CD4-positive, alpha-beta T cell treated with Interleukin-15 for 1 hour (primary cell): ENCODE measurements at regions not wholly inside any gene's neighbourhood (a gene's known extent, or its start where the extent isn't known, plus 50 kb on each side); places are given as distances from the start of the nearest gene placed in this dataset.

Experiments
- DNase-seq: peaks from one replicate; pipeline ENCODE4 v3.0.0-alpha.2; 2020

DNA sequence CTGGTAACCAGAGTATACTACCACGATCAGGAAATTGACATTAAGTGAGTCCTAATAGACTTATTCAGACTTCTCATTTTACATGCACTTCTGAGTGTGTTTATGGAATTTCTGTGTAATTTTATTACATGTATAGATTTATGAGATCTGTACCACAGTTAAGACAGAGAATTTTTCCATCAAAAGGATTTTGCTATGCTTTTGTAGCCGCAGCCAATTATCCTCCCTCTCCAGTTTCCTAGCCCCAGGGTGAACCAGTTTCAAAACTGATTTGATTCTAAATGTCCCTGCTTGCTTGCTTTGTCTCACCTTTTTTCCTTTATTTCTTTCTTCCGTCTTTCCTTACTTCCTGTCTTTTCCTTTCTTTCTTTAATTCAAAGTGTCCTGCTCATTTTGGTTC is 661.2 kb upstream of the BCHE start:
- no peak for DNase-seq

DNA sequence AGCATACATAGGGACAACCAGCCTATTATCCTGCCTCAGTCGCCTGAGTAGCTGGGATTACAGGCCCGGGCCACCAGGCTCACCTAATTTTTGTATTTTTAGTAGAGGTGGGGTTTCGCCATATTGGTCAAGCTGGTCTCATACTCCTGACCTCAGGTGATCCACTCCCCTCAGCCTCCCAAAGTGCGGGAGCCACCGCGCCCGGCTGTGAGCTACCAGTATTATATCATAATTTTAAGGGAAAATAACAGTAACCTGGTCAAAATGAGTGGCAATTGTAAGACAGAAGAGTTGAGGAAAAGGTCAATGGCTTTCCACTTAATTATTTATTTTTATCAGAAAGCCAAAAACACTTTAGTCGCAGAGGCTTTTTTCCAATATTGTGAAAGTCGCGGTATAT is 652.6 kb upstream of the BCHE start:
- DNase-seq, result no peak

DNA sequence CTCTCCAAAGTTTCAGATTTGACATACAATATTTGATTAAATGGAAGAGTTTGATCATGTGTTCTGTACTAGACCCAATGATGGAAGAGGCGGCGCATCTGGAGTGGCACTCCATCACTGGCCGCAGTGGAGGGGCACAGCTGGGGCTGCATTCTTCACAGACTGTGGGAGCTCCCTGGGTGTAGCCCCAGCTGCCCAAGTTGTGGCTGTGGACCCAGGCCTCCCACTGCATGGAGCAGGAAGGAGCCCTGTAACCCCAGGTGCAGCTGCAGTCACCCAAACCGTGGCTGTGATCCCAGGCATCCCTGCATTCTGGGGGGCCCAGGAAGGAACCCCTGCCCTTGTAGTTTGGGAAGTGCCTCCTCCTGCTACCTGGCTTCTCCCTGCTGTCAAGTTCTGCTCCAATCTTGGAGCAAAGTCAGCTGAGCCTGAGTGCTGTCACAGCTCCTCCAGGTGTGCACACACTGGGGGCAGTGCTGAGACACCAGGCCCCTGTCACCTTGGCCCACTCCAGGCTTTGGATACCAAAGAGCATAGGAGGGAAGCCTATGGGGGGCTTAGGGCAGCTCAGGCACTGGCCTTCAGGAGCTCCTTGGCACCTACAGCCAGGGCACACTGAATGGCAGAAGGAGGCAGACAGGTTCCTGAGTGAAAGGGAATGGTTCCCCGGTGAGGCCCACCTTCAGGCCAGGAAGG is 651.9 kb upstream of the BCHE start:
- DNase-seq, result no peak

DNA sequence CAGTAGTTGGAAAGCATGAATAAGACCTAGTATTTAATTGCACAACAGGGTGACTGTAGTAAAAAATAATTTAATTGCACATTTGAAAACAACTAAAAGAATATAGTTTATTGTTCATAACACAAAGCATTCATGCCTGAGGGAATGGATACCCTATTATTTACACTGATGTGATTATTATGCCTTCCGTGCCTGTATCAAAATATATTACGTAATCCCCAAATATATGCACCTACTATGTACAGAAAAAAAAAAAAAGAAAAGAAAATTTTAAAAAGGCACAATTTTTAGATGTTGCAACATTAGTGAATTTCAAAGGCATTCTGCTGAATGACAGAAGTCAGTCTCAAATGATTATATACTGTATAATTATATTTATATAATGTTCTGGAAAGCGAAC is 647.2 kb upstream of the BCHE start:
- DNase-seq, result no peak

DNA sequence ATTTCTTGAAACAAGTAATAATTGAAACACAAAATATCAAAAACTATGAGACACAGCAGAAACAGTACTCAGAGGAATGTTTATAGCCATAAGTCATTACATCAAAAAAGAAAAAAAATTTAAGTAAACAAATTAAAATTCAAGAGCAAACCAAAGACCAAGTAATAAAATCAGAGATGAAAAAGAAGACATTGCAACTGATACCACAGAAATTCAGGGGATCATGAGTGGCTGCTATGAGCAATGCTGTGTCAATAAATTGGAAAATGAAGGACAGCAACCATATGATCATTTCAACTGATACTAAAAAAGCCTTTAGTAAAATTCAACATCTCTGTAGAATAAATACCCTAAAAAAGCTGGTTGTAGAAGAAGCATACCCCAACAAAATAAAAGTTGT is 644.1 kb upstream of the BCHE start:
- no peak for DNase-seq

DNA sequence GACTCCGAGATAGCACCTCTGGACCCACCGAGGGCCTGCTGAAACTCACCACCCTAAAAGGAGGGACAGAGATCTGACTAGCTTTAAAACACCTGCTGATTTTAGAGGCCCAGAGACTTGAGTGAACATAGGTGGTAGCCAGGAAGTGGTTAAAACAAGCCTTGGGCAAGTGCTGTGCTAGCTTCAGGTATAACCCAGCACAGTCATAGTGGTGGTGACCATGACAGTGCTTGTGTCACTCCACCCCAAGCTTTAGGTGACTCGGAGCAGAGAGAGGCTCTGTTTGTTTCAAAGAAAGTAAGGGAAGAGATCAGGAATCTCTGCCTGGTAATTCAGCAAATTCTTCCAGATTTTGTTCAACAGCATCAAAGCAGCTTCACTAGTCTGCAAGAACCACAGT is 641.1 kb upstream of the BCHE start:
- no peak for DNase-seq

DNA sequence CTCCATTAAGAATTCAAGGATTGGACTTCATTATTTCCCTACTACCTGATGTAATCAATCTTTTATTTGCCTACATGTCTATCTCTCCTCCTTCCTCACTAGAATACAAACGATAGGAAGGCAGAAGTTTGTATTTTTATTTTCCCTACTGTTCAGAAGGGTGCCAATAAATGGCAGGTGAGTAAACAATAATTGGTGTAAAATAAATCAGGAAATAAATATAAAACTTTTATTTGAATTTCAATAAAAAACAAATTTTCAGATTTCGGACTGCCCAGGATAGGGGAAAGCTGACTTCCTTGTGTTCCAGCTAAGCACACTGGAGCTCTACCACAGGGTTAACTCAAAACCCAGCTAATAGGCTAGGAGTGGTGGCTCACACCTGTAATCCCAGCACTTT is 636.3 kb upstream of the BCHE start:
- DNase-seq, result no peak

DNA sequence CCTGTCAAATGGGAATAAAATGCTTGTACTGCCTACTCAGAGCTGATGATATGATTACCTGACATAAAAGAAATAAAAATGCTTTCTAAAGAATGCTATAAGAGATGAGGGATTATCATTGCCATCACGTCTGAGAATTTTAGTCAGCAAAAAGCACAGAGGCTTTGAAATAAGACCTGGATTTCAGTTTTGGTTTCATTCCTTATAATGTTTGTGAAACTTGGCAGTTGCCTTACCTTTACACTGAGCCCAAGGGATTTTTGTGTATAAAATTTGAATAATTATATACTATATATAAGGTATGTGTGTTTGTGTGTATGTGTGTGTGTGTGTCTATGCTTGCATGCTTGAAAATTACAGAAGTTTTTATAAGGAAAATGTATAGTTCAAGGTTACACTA is 634.8 kb upstream of the BCHE start:
- no peak for DNase-seq

DNA sequence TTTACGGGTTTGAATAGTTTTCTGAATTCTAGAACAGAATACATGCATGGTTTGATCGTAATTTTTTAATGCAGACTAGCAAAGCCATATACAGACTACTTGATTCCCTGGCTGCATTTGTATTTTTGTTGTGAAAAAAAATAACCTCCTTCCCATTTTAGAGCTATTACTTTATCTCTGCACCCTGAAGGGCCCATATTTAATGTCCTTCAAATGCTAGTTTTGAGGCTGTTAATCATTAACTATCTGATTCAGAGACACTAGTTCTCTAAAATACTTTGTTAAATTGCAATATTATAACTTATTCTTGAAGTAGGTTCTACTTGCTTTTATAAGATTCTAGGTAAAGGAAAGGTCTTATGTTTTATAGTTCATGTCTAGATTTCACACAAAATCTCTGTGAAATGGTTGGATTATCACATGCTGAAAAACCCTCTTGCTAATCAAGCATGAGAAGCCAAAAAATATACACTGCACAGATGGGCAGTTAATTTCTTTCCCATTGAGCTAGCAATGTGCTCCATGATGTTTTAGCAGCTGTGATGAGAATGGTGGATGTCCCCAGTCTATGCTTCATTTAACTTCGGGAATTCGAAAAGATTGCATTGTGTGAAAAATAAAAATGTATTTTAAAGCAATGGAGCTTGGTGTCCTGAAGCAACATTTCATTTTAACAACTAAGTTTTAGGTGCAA is 634.0 kb upstream of the BCHE start:
- no peak for DNase-seq

DNA sequence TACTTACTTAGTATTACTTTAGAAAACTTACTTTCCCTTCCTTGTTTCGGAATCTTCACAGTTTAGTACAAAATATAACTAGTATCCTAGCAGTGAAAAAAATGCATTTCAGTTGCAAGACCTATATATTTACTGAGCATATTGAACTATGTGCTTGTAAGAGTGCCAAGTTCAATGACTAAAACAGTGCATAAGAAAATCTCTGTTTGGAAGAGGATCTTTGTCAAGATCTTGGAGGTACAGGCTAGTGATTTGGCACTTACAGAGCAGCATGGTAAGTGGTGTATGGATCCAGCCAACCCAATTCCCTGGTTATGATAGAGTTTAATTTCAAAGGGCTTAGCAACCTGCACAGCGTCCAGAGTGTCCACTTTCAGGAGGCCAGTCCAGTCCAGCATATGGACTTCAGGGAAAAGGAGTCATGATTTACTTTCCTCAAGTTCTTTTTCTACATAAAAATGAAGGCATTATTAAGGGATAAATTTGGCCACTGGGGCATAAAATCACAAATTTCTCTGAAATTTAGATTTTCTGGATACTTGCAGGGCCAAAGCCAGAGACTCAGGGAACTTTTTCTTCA is 625.8 kb upstream of the BCHE start:
- no peak for DNase-seq

DNA sequence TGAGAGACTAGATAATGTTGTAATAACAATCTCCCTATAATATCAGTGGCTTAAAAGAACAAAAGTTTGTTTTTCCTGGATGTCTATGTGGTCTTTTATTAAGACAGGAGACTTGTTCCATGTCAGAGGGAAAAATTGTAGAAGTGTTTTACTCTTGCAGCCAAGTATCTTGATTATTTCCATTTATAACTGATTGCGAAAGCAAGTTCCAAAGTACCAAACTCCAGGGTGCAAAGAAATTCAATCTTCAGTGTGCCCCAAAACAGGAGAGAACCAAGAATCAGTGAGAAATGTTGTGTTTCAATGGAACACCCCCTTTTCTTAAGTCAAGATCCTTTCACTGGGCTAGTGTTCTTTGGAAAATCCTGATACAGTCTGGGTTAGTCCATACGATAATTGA is 624.4 kb upstream of the BCHE start:
- DNase-seq, result no peak

DNA sequence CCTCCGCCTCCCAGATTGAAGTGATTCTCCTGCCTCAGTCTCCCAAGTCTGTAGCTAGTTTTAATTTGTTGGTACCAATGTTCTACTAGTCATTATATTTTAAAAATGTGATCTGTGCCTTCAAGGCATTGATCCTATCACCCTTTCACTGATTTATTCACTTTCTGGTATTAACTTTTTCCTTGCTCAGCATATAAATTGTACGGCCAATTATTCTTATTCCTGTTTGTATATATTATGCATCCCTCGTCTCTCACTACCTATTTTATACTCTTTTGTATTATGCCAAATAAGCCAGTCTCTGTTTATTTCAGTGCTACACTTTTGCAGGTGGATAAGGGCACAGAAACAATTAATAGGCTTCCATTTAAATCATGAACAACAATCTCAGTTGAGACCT is 620.2 kb upstream of the BCHE start:
- DNase-seq, result no peak

DNA sequence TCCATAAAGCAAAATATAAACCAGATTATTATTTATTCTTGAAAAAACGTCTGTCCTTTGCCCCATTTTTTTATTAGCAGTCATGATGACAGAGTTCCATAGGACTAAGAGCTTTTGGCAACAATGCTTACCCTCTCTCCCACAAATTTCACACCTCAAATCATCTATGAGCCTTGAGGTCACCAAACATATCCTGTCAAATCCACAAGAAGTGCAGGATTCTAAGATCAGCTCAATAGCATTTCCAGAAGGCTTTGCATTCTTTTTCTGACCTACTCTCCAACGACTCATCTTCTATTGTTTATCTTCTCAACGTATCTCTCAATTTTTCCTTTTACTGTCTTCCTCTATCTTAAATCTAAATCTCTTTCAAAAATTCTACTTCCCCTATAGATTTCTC is 619.1 kb upstream of the BCHE start:
- no peak for DNase-seq

DNA sequence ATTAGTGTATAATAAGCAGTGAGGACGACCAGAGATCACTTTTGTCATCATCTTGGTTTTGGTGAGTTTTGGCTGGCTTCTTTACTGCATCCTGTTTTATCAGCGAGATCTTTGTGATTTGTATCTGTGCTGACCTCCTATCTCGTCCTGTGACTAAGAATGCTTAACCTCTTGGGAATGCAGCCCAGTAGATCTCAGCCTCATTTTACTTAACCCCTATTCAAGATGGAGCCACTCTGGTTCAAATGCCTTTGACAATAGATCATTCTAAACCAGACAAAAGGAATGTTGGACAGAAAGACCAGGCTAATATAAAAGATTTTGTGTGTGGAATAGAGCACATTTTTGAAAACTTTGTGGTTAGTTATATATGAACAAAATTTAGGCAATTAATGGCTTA is 618.5 kb upstream of the BCHE start:
- no peak for DNase-seq

DNA sequence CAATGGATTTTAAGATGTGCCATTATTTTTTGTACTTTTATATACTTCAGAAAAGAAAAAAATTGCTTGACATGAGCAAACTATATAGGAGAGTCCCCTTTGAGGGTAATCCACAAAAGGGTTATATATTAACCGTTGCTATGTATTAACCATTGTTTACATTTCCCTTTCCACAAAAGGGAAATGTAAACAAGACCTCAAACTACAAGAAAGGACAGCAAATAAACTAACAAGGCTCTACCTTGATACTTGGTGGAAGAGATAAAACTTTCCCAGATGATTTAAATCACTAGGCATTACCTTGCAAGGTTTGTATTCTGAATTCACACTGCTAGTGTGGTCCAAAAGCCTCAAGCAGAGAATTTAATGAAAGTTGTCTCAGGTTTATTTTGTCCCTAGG is 616.3 kb upstream of the BCHE start:
- no peak for DNase-seq

DNA sequence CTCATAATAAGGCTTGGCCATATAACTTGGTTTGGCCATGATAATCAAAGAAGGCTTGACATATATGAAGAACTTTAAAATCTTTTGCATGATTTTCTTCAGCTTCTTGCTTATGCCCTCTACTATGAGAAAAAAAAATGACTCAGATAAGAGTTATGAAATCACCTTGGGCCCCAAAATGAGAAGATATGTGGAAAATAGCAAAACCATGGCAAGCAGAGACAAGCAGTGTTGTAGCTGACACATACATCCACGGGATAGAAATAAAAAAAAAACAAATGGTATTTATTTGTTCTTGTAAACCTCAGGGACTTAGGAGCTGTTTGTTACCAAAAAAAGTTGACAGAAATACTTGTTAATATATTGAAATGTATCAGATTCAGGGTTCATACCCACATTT is 614.8 kb upstream of the BCHE start:
- DNase-seq, result no peak

DNA sequence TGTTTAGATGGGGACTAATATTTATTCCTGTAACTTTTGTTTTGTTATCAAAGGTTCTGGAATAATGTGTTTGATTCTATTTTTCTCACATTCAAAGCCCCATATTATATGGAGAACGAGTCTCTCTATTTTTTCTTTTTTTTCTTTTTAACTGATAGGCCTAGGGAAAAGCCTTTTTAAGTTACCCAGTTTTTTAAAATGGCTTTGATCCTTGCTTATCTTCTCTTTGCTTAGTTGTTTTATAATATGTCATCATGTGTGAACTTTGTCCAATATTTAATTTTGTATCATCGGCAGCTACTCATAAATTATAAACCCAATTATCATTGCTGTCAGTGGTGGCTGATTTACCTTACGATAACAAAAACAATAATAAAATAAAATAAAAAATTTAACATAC is 610.3 kb upstream of the BCHE start:
- no peak for DNase-seq

DNA sequence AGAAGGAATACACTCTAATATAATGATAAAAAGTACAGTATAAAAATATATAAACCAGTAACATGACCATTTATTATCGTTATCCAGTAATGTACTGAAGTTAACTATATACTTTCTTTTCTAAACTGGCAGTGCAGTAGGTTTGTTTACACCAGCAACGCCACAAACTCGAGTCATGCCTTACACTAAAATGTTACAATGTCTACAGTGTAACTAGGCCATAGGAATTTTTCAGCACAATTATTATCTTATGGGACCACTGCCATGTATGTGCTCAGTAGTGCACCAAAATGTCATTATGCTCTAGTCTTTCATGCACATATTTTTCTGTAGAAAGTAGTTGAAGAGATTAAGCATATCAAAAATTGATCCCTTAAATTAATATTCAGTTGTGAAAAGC is 609.8 kb upstream of the BCHE start:
- DNase-seq, result no peak

DNA sequence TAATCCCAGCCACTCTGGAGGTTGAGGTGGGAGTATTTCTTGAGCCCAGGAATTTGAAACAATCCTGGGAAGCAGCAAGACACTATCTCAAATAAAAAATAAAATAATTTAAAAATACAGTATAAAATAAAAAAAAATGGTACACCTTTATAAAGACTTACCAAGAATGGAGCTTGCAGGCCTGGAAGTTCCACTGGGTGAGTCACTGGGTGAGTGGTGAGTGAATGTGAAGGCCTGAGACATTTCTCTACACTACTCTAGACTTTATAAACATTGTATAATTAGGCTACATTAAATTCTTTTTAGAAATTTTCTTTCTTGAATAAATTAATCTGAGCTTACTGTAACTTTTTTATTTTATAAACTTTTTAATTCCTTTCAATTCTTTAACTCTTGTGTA is 609.1 kb upstream of the BCHE start:
- DNase-seq, result no peak

DNA sequence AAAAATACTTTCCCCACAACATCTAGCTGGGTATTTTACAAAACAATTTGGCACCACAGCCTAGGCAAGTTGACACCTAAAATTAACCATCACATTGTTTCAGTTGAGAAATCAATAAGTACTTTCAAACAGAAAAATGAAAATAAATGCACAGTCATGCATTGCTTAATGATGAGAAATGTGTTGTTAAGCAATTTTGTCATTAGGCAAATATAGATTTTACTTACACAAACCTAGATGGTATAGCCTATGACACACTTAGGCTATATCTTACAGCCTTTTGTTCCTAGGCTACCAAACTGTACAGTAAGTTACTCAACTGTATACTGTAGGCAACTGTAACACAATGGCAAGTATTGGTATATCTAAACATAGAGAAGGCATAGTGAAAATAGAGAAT is 608.6 kb upstream of the BCHE start:
- no peak for DNase-seq

DNA sequence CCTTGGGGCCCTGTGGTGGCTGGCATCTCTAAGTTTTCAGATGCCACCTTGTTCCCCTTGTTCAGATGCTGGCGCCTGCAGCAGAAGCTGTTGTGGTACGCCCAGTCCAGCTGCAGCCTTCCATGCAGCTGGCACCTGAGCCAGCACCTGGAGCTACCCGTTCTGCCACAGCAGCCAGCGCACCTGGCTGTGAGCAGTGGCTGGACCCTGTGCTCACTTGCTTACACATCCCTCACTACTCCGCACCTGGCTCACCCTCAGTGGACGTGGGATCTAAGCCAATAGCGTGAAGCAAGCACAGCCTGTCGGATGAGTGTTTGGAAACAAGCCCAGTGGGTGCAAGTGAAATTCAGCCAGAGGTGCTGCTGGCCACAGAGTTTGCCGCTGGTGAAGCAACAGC is 607.5 kb upstream of the BCHE start:
- DNase-seq, result no peak

DNA sequence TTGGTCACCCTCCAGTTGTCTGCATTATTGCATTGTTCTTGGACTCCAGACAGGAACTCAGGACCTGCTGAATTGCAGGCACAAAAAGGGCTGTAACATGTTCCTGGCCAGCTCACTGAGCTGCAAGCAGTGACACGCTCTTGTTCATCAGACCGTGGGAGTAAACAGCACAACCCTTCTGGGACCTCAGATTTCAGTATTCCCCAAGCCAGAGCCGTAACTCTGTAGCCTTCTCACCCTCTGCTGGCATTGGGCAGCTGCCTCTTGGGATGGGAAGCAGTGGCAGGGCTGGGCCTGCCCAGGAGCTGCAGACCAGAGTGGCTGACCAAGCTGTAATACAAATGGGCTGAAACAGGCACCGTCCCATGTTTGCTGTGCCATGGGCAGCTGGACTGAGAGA is 607.1 kb upstream of the BCHE start:
- no peak for DNase-seq

DNA sequence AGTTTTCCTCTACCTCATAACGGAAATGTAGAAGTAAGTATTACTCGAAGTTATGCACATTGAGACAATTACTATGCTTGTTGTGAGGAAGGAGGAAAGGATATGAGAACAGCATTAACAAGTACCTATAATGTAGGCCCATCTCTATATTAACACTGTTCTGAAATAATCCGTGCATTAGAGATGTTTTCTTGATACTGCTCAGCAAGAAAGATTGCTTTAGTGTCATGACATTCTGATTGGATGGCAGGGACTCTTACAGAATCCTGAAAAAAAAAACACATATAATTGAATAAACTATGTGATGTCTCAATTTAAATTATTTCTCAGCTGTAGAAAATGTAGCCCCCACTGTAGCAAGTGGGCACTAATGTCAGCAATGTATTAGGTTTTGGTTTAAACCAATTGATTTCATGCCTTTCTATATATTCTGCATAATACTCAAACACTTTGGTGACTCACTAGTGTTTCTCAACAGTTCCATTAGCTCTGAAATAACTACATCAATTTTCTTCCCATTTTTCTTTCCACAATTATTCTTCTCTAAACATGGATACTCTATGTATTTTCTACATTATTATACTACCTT is 598.3 kb upstream of the BCHE start:
- no peak for DNase-seq

DNA sequence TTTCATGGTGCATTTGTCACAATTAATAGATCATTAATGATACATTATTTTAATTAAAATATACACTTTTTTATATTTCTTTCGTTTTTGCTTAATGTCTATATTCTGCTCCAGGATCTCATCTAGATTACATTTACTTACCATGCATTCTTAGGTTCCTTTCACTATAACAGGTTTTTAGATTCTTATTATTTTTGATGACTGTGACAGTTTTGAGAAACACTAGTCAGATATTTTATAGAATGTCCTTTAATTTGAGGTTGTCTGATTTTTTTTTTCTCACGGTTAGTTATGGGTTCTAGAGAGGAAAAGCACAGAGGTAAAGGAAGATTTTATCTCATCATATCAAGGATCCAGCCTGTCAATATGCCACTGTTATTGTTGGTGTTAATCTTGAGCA is 595.8 kb upstream of the BCHE start:
- no peak for DNase-seq
